Neural progenitor cell (in vitro differentiated cells): ENCODE measurements at regions not wholly inside any gene's neighbourhood (a gene's known extent, or its start where the extent isn't known, plus 50 kb on each side); places are given as distances from the start of the nearest gene placed in this dataset.

ENCODE experiments used
- DNase-seq: peaks from one replicate; pipeline ENCODE4 v3.0.0-alpha.2; 2016; ENCODE audit warnings: low spot score
- H2AFZ ChIP-seq: fragments of 200-600 bp; sonication (generic); replicated peaks from 2 replicates; pipeline ENCODE4 v1.6.1; 2016; ENCODE audit warnings: antibody characterized with exemption
- H3F3A ChIP-seq: fragments of 200-600 bp; sonication (generic); 2 replicates; pipeline ENCODE4 v1.6.1; 2016; ENCODE audit warnings: antibody characterized with exemption, low read depth
- H3K27ac ChIP-seq: fragments of 200-600 bp; sonication (generic); 2 replicates; pipeline ENCODE4 v1.5.1; 2016; ENCODE audit warnings: mild to moderate bottlenecking
- H3K27me3 ChIP-seq: fragments of 200-600 bp; sonication (generic); 2 replicates; pipeline ENCODE4 v1.6.1; 2016; ENCODE audit warnings: mild to moderate bottlenecking, moderate library complexity
- H3K36me3 ChIP-seq: fragments of 200-600 bp; sonication (generic); 2 replicates; pipeline ENCODE4 v1.5.1; 2016
- H3K4me1 ChIP-seq: fragments of 200-600 bp; sonication (generic); 2 replicates; pipeline ENCODE4 v1.6.1; 2016; ENCODE audit warnings: mixed run types
- H3K4me2 ChIP-seq: fragments of 200-600 bp; sonication (generic); 2 replicates; pipeline ENCODE4 v1.6.1; 2016
- H3K4me3 ChIP-seq: fragments of 200-600 bp; sonication (generic); 2 replicates; pipeline ENCODE4 v1.5.1; 2016
- H3K79me2 ChIP-seq: fragments of 200-600 bp; sonication (generic); 2 replicates; pipeline ENCODE4 v1.6.1; 2016; ENCODE audit warnings: low read depth
- H3K9ac ChIP-seq: fragments of 200-600 bp; sonication (generic); 2 replicates; pipeline ENCODE4 v1.6.1; 2016
- H3K9me3 ChIP-seq: fragments of 200-600 bp; sonication (generic); 2 replicates; pipeline ENCODE4 v1.5.1; 2016; ENCODE audit warnings: low read depth
- H4K20me1 ChIP-seq: fragments of 200-600 bp; sonication (generic); 2 replicates; pipeline ENCODE4 v1.6.1; 2016; ENCODE audit warnings: low read depth
- H3K27ac Mint-ChIP-seq: 3 replicates; pipeline ENCODE4 v1.8.0; 2021; ENCODE audit warnings: mixed read lengths
- H3K27me3 Mint-ChIP-seq: 2 replicates; pipeline ENCODE4 v1.8.0; 2022; ENCODE audit warnings: low read depth, mild to moderate bottlenecking, inconsistent platforms, moderate library complexity, mixed read lengths; ENCODE audit not compliant: insufficient read depth
- H3K36me3 Mint-ChIP-seq: 3 replicates; pipeline ENCODE4 v1.8.0; 2021; ENCODE audit warnings: mixed read lengths
- H3K4me1 Mint-ChIP-seq: 3 replicates; pipeline ENCODE4 v1.8.0; 2021; ENCODE audit warnings: mixed read lengths
- H3K4me3 Mint-ChIP-seq: 3 replicates; pipeline ENCODE4 v1.8.0; 2021; ENCODE audit warnings: mild to moderate bottlenecking, moderate library complexity, mixed read lengths
- H3K9me3 Mint-ChIP-seq: 3 replicates; pipeline ENCODE4 v1.8.0; 2020; ENCODE audit warnings: mixed read lengths
- EZH2 ChIP-seq: fragments of 200-600 bp; sonication (generic); IDR thresholded peaks from 2 replicates; pipeline ENCODE4 v1.6.1; 2017; ENCODE audit warnings: antibody characterized with exemption, mild to moderate bottlenecking, moderate library complexity
- EZH2phosphoT487 ChIP-seq: fragments of 200-600 bp; sonication (generic); IDR thresholded peaks from 2 replicates; pipeline ENCODE4 v1.6.1; 2017; ENCODE audit warnings: antibody characterized with exemption
- TF ChIP-seq, protein P1 (sequence below): fragments of 200-600 bp; sonication (generic); IDR thresholded peaks from 2 replicates; pipeline ENCODE4 v1.5.1; 2017; ENCODE audit warnings: antibody characterized with exemption, mild to moderate bottlenecking

DNA sequence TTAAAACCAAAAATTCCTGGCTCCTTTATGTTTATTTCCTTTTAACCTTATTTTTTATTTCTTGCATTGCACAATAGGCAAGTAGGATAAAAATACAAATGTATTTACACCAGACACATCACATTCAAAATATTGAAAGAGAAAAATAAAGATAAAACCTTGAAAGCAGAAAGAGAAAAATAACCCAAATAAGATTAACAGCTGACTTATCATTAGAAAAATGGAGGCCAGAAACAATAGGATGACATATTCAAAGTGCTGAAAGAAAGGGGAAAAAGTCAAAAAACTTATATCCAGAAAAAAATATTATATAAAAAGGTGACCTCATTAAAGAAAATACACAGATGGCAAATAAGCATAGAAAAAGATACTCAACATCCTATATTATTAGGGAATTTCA, 459.4 kb downstream of the NUF2 start:
- Mint-ChIP-seq H3K9me3 (peaks cover 4% of the 10 kb centered on the region), H3K36me3 (no peaks in the 10 kb centered on the region), H3K4me1 (no peaks in the 10 kb centered on the region), H3K27ac (no peak overlapping the region), H3K4me3 (no peak overlapping the region), H3K27me3 (no peaks in the 10 kb centered on the region)
- Histone ChIP-seq H3K36me3 (no peaks in the 10 kb centered on the region), H2AFZ (no peak overlapping the region), H3K27ac (no peak overlapping the region), H3K4me1 (no peaks in the 10 kb centered on the region), H3K79me2 (no peaks in the 10 kb centered on the region), H3K9me3 (peaks cover 15% of the 10 kb centered on the region), H3K27me3 (no peaks in the 10 kb centered on the region), H3K4me3 (no peak overlapping the region), H4K20me1 (no peaks in the 10 kb centered on the region), H3F3A (no peaks in the 10 kb centered on the region), H3K4me2 (no peak overlapping the region), H3K9ac (no peak overlapping the region)
- TF ChIP-seq EZH2phosphoT487: no peak
- no peak for TF ChIP-seq EZH2
- TF ChIP-seq, protein P1, sequence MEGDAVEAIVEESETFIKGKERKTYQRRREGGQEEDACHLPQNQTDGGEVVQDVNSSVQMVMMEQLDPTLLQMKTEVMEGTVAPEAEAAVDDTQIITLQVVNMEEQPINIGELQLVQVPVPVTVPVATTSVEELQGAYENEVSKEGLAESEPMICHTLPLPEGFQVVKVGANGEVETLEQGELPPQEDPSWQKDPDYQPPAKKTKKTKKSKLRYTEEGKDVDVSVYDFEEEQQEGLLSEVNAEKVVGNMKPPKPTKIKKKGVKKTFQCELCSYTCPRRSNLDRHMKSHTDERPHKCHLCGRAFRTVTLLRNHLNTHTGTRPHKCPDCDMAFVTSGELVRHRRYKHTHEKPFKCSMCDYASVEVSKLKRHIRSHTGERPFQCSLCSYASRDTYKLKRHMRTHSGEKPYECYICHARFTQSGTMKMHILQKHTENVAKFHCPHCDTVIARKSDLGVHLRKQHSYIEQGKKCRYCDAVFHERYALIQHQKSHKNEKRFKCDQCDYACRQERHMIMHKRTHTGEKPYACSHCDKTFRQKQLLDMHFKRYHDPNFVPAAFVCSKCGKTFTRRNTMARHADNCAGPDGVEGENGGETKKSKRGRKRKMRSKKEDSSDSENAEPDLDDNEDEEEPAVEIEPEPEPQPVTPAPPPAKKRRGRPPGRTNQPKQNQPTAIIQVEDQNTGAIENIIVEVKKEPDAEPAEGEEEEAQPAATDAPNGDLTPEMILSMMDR: no peak
- no peak for DNase-seq

DNA sequence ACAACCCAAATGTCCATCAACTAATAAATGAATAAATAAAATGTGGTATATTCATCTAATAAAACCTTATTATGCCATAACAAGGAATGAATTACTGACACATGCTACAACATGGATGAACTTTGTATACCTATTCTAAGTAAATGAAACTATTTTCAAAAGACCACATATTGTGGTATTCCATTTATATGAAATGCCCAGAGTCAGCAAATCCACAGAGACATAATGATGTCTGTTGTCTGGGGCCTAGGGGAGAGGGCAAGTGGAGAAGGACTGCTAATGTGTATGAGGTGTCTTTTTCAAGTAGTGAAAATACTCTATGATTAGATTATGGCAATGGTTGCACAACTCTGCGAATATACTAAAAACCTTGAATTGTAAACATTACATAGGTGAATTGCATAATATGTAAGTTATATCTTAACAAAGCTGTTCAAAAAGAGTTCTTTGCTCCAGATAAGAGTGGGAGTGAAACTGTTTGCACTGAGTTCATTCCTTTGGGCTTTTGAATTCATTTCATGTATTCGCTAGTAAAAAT, 464.2 kb downstream of the NUF2 start:
- Mint-ChIP-seq H3K27ac (no peak overlapping the region), H3K4me1 (no peaks in the 10 kb centered on the region), H3K4me3 (no peak overlapping the region), H3K36me3 (no peaks in the 10 kb centered on the region), H3K27me3 (no peaks in the 10 kb centered on the region), H3K9me3 (no peaks in the 10 kb centered on the region)
- no peak for TF ChIP-seq EZH2
- no peak for TF ChIP-seq EZH2phosphoT487
- TF ChIP-seq, protein P1: no peak
- H3K4me3 ChIP-seq: no peak overlapping the region
- no peak overlapping the region for H3K9ac ChIP-seq
- no peaks in the 10 kb centered on the region for H3K79me2 ChIP-seq
- no peak overlapping the region for H2AFZ ChIP-seq
- no peak for DNase-seq
- no peaks in the 10 kb centered on the region for H3K27me3 ChIP-seq
- no peaks in the 10 kb centered on the region for H3K36me3 ChIP-seq
- no peaks in the 10 kb centered on the region for H3K9me3 ChIP-seq
- no peak overlapping the region for H3K27ac ChIP-seq
- H3F3A ChIP-seq: no peaks in the 10 kb centered on the region
- H3K4me2 ChIP-seq: no peak overlapping the region
- no peaks in the 10 kb centered on the region for H3K4me1 ChIP-seq
- H4K20me1 ChIP-seq: no peaks in the 10 kb centered on the region

DNA sequence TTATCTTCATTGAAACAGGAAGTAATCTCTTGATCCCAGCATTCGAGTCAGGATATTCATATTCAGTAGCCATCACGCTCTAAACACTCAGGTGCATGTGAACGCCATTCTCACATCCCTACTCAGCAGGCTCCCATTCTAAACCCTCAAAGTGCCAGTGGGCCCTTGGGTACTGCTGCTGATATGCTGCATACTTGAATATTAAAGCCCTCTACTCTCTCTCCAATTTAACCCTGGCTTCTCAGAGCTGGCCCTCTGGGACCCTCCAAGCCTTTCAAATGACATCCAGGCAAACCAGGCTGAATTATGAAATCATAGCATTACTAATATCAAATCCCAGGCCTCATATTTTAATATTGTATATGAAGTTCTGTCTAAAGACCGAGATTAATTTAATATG, 468.2 kb downstream of the NUF2 start:
- Mint-ChIP-seq H3K27ac (no peak overlapping the region), H3K4me1 (peaks cover 5% of the 10 kb centered on the region), H3K36me3 (no peaks in the 10 kb centered on the region), H3K27me3 (no peaks in the 10 kb centered on the region), H3K9me3 (peaks cover 4% of the 10 kb centered on the region), H3K4me3 (no peak overlapping the region)
- no peaks in the 10 kb centered on the region for H3F3A ChIP-seq
- no peaks in the 10 kb centered on the region for H3K79me2 ChIP-seq
- H2AFZ ChIP-seq: no peak overlapping the region
- H3K36me3 ChIP-seq: no peaks in the 10 kb centered on the region
- TF ChIP-seq EZH2: no peak
- no peak for TF ChIP-seq EZH2phosphoT487
- DNase-seq: no peak
- no peak overlapping the region for H3K27ac ChIP-seq
- no peak overlapping the region for H3K9ac ChIP-seq
- H3K4me1 ChIP-seq: no peaks in the 10 kb centered on the region
- no peaks in the 10 kb centered on the region for H3K27me3 ChIP-seq
- H3K9me3 ChIP-seq: no peaks in the 10 kb centered on the region
- no peaks in the 10 kb centered on the region for H4K20me1 ChIP-seq
- no peak overlapping the region for H3K4me3 ChIP-seq
- no peak overlapping the region for H3K4me2 ChIP-seq

DNA sequence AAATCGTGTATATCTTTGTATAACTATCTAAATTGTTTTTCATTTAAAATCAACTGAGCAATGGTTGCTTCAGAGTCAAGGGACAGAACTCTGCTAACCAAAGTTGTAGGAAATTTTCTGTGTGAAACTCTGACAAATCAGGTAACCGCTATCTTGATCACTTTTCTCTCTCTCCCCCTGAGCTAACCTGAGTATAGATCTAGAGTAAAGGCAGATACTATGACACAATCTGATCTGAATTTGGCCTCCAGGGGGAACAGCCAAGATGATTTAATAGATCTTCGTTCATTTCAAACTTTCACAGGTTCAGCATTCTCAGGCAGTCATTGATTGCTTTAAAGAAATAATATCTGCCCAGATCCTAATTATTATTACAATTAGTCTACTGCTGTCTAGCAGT, 472.8 kb downstream of the NUF2 start:
- Mint-ChIP-seq H3K9me3 (peaks cover 4% of the 10 kb centered on the region), H3K4me3 (no peak overlapping the region), H3K36me3 (no peaks in the 10 kb centered on the region), H3K27me3 (no peaks in the 10 kb centered on the region), H3K4me1 (peaks cover 8% of the 10 kb centered on the region), H3K27ac (no peak overlapping the region)
- Histone ChIP-seq H3K79me2 (no peaks in the 10 kb centered on the region), H3K36me3 (no peaks in the 10 kb centered on the region), H3K27me3 (no peaks in the 10 kb centered on the region), H3K4me1 (peaks cover 7% of the 10 kb centered on the region), H3K9me3 (no peaks in the 10 kb centered on the region), H4K20me1 (no peaks in the 10 kb centered on the region), H3K4me2 (no peak overlapping the region), H3K9ac (no peak overlapping the region), H3F3A (no peaks in the 10 kb centered on the region), H3K4me3 (no peak overlapping the region), H3K27ac (no peak overlapping the region), H2AFZ (peak overlapping the region; percentile 17)
- TF ChIP-seq, protein P1: no peak
- TF ChIP-seq EZH2 (no peak), EZH2phosphoT487 (no peak)
- DNase-seq: no peak
